ENCODE measurements at regions not wholly inside any gene's neighbourhood (a gene's known extent, or its start where the extent isn't known, plus 50 kb on each side); places are given as distances from the start of the nearest gene placed in this dataset.
"Not testable (repeated sequence)": the region's sequence is repeated elsewhere in the genome, so short reads cannot be mapped to it uniquely, and the experiment has no call there.

DNA sequence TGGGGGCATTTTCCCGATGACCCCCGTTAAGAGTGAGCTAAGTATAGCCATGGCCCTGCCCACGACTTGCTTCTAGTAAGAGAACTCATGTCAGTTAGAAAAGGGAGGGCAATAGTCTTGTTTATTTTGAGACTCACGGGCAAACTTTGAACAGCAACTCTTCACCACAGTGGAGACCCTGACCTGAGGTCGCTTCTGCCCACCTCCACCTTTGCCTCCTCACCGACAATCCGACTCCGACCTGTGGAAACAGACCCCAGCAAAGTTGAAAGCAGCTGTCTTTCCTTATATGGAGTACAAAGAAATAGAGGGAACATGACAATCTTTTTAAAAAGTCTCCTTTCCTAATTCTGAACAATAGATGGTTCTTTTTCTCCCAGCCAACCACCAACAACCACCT is 155.0 kb upstream of the GCFC2 start:
- TF ChIP-seq ZNF274 (IDR thresholded peaks at IDR 0.05; ENCODE audit: low read depth, low read length): no peak
- H3K4me3 ChIP-seq (ENCODE audit: low read length): no peak overlapping the region

DNA sequence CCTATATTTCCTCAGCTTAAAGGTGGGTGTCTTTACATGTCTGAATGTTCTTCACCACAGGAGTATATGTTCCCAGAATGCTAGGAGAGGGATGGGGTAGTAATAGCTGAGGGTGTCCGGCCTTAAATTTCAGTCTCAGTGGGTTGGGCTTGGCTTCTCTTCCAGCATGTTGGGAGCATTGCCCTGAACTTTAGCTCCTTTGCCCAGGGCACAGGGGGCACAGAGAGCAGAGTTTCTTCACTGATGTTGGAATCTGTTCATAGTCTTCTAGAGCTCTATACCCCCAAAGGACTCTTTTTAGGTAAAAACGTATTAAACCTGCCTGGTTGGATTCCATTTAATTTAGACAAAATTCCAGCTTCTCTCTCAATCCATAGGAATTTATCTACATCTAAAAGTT is 154.4 kb upstream of the GCFC2 start:
- no peak for TF ChIP-seq ZNF274 (IDR thresholded peaks at IDR 0.05; ENCODE audit: low read depth, low read length)
- no peak overlapping the region for H3K4me3 ChIP-seq (ENCODE audit: low read length)

DNA sequence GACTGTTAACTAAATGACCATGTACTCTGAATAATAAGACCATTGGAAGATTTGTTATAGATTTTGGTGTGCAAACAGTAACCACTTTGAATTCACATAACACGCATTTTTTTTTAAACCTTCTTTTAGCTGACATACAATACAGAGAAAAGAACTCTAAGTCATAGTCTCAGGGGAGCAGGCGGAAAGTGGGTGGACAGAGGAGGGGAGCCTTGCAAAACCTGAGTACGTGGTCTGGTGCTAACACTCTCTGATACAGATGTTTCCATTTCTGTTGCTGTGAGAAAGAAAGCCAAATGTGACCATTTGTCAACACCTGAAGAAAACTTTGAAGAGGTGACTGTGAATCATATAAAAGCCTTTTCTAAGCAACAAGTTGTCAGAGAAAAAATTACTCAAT is 151.8 kb upstream of the GCFC2 start:
- TF ChIP-seq ZNF274 (IDR thresholded peaks at IDR 0.05; ENCODE audit: low read depth, low read length): no peak

DNA sequence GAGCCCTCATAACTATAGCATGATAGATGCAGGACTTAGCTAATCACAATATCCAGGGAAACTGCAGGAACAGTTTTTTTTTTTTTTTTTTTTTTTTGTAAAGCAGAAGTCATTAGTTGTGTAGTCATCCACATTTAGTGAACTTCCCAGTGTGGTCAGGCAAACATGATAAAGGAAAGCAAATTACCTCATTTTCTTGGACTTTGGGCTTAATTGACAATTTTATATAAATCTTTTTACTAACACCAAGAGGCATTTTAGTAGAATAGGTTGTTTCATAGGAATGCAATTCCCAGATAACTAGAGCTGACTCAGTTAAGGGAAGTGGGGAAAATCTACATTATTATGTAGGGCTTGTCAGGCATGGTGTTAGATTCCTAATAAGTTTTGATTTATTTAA is 142.7 kb upstream of the GCFC2 start:
- no peak for TF ChIP-seq ZNF274 (IDR thresholded peaks at IDR 0.05; ENCODE audit: low read depth, low read length)
- H3K4me3 ChIP-seq (ENCODE audit: low read length): no peak overlapping the region

More for the DNA sequence above, 151.8 kb upstream of the GCFC2 start:
- H3K4me3 ChIP-seq (ENCODE audit: low read length): no peak overlapping the region

DNA sequence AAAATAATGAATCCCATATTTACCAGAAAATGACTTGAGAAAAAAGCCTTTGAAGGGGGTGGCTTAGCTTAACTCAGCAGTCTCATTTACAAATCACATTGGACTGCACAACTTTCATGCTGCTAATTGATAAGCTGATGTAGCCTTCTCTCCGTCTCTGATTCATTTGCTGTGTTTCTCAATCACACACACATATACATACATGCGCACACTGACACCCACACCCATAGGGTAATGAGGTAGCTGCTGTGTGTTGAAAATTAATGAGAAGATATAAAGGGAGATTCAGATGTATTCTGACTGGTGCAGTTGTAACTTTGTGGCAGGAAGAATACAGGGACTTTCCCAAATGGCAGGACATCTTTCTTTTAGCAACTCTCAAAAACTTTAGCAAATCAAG is 141.9 kb upstream of the GCFC2 start:
- no peak for TF ChIP-seq ZNF274 (IDR thresholded peaks at IDR 0.05; ENCODE audit: low read depth, low read length)

DNA sequence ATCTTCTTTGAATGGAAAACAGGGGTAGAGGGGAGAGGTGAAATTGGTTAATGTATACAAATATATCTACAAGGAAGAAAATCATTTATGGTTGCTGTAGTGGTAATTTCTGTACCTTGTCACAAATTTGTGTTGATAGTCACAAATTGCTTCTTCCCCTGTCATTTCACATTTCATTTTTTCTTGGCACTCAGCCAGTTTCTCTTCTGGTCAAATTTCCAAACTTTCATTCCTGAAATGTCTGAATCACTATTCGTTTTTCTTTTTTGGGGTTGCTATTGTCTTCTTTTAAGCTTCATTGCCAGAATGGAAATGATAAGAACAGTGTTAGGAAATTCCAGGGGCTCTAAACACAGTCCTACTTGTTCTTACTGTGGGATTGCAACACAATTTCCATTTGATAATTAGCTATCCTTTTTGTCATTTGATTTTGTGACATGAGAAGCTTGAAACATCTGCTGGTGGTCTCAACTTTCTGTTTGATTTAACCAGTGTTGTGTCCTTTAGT is 136.0 kb upstream of the GCFC2 start:
- TF ChIP-seq ZNF274 (IDR thresholded peaks at IDR 0.05; ENCODE audit: low read depth, low read length): no peak
- no peak overlapping the region for H3K4me3 ChIP-seq (ENCODE audit: low read length)

More for the DNA sequence above, 141.9 kb upstream of the GCFC2 start:
- H3K4me3 ChIP-seq (ENCODE audit: low read length): no peak overlapping the region

DNA sequence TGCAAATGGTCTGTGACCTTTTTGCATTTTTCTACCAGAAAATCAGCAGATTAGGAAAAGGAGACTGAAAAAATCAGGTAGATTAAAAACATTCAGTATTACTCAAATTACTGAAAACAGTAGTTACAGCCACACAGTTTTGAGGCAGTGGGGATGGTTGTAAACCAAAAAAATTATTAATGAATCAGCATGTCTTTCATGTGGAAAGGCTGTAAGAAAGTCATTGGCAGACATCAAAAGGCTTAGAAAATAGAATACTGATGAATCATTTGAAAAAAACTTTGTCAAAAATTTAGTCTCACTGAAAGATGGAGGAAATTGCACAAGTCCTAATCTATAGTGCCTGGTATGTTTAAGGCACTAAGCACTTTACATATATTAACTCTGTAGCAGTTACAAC is 133.9 kb upstream of the GCFC2 start:
- TF ChIP-seq ZNF274 (IDR thresholded peaks at IDR 0.05; ENCODE audit: low read depth, low read length): no peak
- no peak overlapping the region for H3K4me3 ChIP-seq (ENCODE audit: low read length)

DNA sequence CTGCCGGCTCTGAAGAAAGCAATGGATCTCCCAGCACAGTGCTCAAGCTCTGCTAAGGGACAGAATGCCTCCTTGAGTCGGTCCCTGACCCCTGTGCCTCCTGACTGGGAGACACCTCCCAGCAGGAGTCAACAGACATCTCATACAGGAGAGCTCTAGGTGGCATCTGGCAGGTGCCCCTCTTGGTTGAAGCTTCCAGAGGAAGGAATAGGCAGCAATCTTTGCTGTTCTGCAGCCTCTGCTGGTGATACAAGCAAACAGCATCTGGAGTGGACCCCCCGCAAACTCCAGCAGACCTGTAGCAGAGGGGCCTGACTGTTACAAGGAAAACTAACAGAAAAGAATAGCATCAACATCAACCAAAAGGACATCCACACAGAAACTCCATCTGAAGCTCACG is 123.9 kb upstream of the GCFC2 start:
- not testable (repeated sequence) for H3K4me3 ChIP-seq (ENCODE audit: low read length)

DNA sequence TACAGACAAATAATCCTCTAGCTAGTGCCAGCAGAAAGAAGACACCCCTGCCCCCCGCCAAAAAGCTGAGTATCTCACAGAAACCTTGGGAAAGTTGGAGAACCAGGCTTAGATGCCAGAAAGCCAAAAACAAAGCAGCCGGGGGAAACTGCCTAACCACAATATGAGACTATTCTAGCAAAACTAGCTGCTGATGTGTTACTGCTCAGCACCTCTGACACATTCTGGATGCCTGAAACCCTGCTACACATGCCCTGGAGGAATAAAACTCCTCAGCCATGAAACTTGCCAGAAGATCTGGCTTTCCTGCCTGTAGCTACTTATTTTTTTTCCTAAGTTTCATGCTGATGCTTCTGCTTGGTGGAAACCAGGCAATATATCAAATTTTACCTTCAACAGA is 122.7 kb upstream of the GCFC2 start:
- no peak for TF ChIP-seq ZNF274 (IDR thresholded peaks at IDR 0.05; ENCODE audit: low read depth, low read length)
- H3K4me3 ChIP-seq (ENCODE audit: low read length): no peak overlapping the region

DNA sequence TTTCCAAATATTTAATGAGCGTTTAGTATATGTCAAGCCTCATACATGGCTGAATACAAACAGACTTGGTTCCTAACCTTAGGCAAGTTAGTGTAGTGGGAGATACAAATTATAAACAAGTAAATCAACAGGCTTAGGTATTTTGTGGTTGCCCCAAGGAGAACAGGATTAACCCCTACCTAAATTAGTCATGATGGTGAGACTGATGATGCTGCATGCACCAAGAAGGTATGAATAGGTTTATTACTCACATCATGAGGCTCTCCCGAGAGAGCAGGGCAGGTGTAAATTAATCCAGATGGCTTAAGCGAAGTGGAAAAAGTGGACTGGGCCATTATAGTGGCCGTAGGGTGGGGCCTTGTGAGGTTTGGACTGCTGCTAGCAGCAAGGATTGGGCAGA is 118.1 kb upstream of the GCFC2 start:
- H3K4me3 ChIP-seq (ENCODE audit: low read length): no peak overlapping the region
- TF ChIP-seq ZNF274 (IDR thresholded peaks at IDR 0.05; ENCODE audit: low read depth, low read length): no peak

DNA sequence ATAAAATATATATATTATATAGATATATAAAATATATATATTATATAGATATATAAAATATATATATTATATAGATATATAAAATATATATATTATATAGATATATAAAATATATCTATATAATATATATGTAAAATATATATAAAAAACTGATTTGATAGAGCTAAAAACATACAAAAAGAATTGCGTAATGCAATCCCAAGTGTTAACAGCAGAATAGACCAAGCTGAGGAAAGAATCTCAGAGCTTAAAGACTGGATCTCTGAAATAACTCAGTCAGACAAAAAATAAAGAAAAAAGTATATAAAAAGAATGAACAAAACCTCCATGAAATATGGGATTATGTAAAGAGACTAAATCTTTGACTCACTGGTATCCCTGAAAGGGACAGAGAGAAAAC is 112.8 kb upstream of the GCFC2 start:
- H3K4me3 ChIP-seq (ENCODE audit: low read length): not testable (repeated sequence)

DNA sequence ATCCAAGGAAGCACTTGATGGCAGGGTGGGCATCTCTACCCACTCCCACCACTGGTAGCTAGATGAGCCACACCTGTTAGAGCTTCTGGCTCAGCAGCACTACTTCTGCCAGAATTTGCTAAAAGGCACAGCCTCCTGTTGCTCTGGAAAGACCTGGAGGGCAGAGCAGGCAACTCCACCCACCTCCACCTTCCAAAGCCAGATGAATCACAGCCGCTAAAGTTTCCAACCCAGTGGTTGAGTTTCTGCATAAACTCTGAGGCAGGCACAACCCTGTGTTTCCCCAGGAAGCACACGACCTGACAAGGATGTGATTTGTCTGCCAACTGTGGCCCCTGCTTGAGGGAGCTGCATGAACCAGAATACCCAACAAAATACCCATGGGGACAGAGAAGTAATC is 111.6 kb upstream of the GCFC2 start:
- H3K4me3 ChIP-seq (ENCODE audit: low read length): no peak overlapping the region
- TF ChIP-seq ZNF274 (IDR thresholded peaks at IDR 0.05; ENCODE audit: low read depth, low read length): no peak

DNA sequence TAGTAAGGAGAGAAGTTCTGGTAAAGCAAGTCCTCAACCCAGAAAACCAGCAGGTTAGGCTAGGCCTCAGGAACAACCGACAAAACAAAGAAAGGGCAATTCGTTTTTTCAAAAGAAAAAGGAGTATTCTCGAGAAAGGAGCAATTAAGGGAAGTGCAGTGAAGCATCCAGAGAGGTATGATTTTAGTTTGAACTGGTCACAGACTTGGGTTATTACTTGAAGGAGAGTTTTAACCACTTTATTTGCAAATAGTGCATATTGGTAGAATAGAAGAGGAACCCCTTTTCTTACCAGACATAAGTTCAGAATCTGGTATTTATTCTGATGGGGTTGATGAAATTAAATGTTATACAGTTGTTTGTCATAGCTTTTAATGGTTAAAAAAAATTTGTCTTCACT is 110.0 kb upstream of the GCFC2 start:
- H3K4me3 ChIP-seq (ENCODE audit: low read length): no peak overlapping the region
- TF ChIP-seq ZNF274 (IDR thresholded peaks at IDR 0.05; ENCODE audit: low read depth, low read length): no peak

DNA sequence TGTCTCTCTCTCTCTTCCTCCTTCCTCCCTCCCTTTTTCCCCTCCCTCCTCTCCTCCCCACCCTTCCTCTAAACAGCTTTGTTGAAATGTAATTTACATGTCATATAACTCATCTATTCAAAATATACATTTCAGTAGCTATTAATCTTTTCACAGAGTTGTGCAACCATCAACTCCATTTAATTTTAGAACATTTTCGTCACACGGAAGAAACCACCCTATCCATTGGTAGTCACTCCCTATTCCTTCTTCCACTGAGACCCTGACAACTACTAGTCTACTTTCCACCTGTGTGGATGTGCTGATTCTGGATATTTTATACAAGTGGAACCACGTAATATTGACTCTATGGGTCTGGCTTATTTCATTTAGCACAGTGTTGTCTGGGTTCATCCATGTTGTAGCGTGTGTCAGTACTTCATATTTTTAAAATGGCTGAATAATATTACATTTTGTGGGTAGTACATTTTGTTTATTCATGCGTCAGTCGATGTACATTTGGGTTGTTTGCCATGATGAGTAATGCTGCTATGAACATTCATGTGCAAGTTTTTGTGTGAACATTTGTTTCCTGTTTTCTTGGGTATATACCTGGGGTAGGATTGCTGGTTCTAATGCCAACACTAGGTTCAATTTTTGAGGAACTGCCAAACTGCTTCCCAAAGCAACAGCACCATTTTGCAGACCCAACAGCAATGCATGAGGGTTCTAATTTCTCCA is 100.1 kb upstream of the GCFC2 start:
- H3K4me3 ChIP-seq (ENCODE audit: low read length): no peak overlapping the region
- TF ChIP-seq ZNF274 (IDR thresholded peaks at IDR 0.05; ENCODE audit: low read depth, low read length): no peak

DNA sequence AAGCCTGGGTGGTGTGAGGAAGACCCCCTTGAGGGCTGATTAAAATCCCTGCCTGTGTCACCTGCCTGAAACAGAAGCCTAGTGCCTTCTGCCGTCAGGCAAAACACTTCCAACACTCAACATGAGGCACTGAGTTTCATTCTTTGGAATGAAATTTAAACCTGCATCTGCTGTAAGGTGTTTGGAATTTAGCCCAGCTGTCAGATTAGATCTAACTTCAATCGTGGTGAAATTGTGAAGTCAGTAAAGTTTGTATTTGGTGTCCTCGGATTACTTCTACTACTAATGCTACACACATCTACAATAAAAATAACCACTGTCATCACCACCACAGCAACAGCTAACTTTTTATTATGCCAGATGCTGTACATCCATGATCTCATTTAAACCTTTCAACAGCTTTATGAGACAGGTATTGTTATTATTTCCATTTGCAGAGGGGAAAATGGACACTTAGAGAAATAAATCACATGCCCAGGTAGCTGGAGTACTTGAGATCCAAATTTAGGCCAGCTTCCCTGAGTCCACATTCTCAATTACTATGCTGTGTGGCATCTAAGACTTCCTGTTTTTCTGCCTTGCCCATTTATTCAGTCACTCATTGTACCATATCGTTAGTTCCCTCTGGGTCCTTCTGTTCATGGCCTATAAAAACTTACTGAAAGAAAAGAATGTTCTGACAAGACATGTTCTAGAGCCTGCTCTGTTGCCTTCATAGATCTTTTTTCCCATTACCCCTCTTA is 98.2 kb upstream of the GCFC2 start:
- no peak for TF ChIP-seq ZNF274 (IDR thresholded peaks at IDR 0.05; ENCODE audit: low read depth, low read length)
- H3K4me3 ChIP-seq (ENCODE audit: low read length): no peak overlapping the region
